Muscle layer of duodenum (tissue), 2 donors: ENCODE measurements at regions not wholly inside any gene's neighbourhood (a gene's known extent, or its start where the extent isn't known, plus 50 kb on each side); places are given as distances from the start of the nearest gene placed in this dataset.

Experiments used
- H3K27ac ChIP-seq: one replicate; pipeline ENCODE4 v1.7.0; 2013; ENCODE audit warnings: mild to moderate bottlenecking, low read length
- H3K27me3 ChIP-seq: one replicate; pipeline ENCODE4 v1.7.0; 2013; ENCODE audit warnings: low read depth, mild to moderate bottlenecking, control low read depth, low read length
- H3K36me3 ChIP-seq, 2 donors: one replicate each; pipeline ENCODE4 v1.7.0; 2013; ENCODE audit warnings: low read length in 2 of 2, control low read depth in 1 of 2, mild to moderate bottlenecking in 1 of 2; ENCODE audit not compliant: insufficient read depth in 2 of 2, control insufficient read depth in 1 of 2
- H3K4me1 ChIP-seq, 2 donors: one replicate each; pipeline ENCODE4 v1.7.0; 2013; ENCODE audit warnings: low read length in 2 of 2, mild to moderate bottlenecking in 2 of 2, control low read depth in 1 of 2, moderate library complexity in 1 of 2; ENCODE audit not compliant: insufficient read depth in 2 of 2, control insufficient read depth in 1 of 2
- H3K4me3 ChIP-seq, 2 donors: one replicate each; pipeline ENCODE4 v1.7.0; 2013; ENCODE audit warnings: low read length in 2 of 2, low read depth in 1 of 2, mild to moderate bottlenecking in 1 of 2
- H3K9me3 ChIP-seq, 2 donors: one replicate each; pipeline ENCODE4 v1.7.0; 2013; ENCODE audit warnings: low read length in 2 of 2, control low read depth in 1 of 2, mild to moderate bottlenecking in 1 of 2; ENCODE audit not compliant: control insufficient read depth in 1 of 2
- donor health status: healthy.

- Histone ChIP-seq H3K27ac (no peak overlapping the region), H3K4me3 (no peak overlapping the region), H3K36me3 (no peaks in the 10 kb centered on the region), H3K27me3 (no peaks in the 10 kb centered on the region), H3K9me3 (no peaks in the 10 kb centered on the region), H3K4me1 (peaks cover 0 to 5% of the 10 kb centered on the region in 2 donors)
These were observed 148.9 kb upstream of the PFKP start for GRCh38 chr10:2918489-2918888.

- Histone ChIP-seq H3K36me3 (no peaks in the 10 kb centered on the region), H3K27ac (no peak overlapping the region), H3K4me1 (peaks cover 0 to 8% of the 10 kb centered on the region in 2 donors), H3K4me3 (no peak overlapping the region), H3K27me3 (no peaks in the 10 kb centered on the region), H3K9me3 (no peaks in the 10 kb centered on the region)
These were observed 149.4 kb upstream of the PFKP start for GRCh38 chr10:2917926-2918325.

- Histone ChIP-seq H3K36me3 (no peaks in the 10 kb centered on the region), H3K4me1 (peaks cover 0 to 3% of the 10 kb centered on the region in 2 donors), H3K9me3 (no peaks in the 10 kb centered on the region), H3K4me3 (no peak overlapping the region), H3K27me3 (no peaks in the 10 kb centered on the region), H3K27ac (no peak overlapping the region)
These were observed 151.9 kb upstream of the PFKP start for GRCh38 chr10:2915412-2915811.

- H3K9me3 ChIP-seq, result no peaks in the 10 kb centered on the region
- no peak overlapping the region for H3K27ac ChIP-seq
- no peaks in the 10 kb centered on the region for H3K27me3 ChIP-seq
- no peak overlapping the region for H3K4me3 ChIP-seq
- H3K36me3 ChIP-seq, result no peaks in the 10 kb centered on the region
- peaks cover 0 to 3% of the 10 kb centered on the region in 2 donors for H3K4me1 ChIP-seq
These were observed 152.6 kb upstream of the PFKP start for GRCh38 chr10:2914741-2915140.

GRCh38 chr10:2913474-2913873, 153.9 kb upstream of the PFKP start:
- Histone ChIP-seq H3K27ac (no peak overlapping the region), H3K4me1 (peaks cover 0 to 3% of the 10 kb centered on the region in 2 donors), H3K27me3 (no peaks in the 10 kb centered on the region), H3K36me3 (no peaks in the 10 kb centered on the region), H3K9me3 (no peaks in the 10 kb centered on the region), H3K4me3 (no peak overlapping the region)

GRCh38 chr10:2910656-2911055, 156.7 kb upstream of the PFKP start:
- H3K27me3 ChIP-seq, result no peaks in the 10 kb centered on the region
- peaks cover 0 to 3% of the 10 kb centered on the region in 2 donors for H3K4me1 ChIP-seq
- H3K27ac ChIP-seq, result no peak overlapping the region
- H3K9me3 ChIP-seq, result no peaks in the 10 kb centered on the region
- H3K36me3 ChIP-seq, result no peaks in the 10 kb centered on the region
- no peak overlapping the region for H3K4me3 ChIP-seq

GRCh38 chr10:2909921-2910320, 157.4 kb upstream of the PFKP start:
- Histone ChIP-seq H3K27me3 (no peaks in the 10 kb centered on the region), H3K4me1 (peaks cover 0 to 3% of the 10 kb centered on the region in 2 donors), H3K4me3 (no peak overlapping the region), H3K36me3 (no peaks in the 10 kb centered on the region), H3K9me3 (no peaks in the 10 kb centered on the region), H3K27ac (no peak overlapping the region)

GRCh38 chr10:2908851-2909630, 158.3 kb upstream of the PFKP start:
- no peak overlapping the region for H3K4me3 ChIP-seq
- H3K27me3 ChIP-seq, result no peaks in the 10 kb centered on the region
- H3K36me3 ChIP-seq, result no peaks in the 10 kb centered on the region
- no peaks in the 10 kb centered on the region for H3K9me3 ChIP-seq
- H3K4me1 ChIP-seq, result peaks cover 0 to 3% of the 10 kb centered on the region in 2 donors
- no peak overlapping the region for H3K27ac ChIP-seq

GRCh38 chr10:2906974-2907373, 160.4 kb upstream of the PFKP start:
- Histone ChIP-seq H3K4me1 (no peaks in the 10 kb centered on the region), H3K4me3 (no peak overlapping the region), H3K36me3 (no peaks in the 10 kb centered on the region), H3K27ac (no peak overlapping the region), H3K9me3 (no peaks in the 10 kb centered on the region), H3K27me3 (no peaks in the 10 kb centered on the region)

GRCh38 chr10:2905851-2906250, 161.5 kb upstream of the PFKP start:
- H3K4me1 ChIP-seq, result no peaks in the 10 kb centered on the region
- H3K27ac ChIP-seq, result no peak overlapping the region
- no peak overlapping the region for H3K4me3 ChIP-seq
- H3K36me3 ChIP-seq, result no peaks in the 10 kb centered on the region
- H3K9me3 ChIP-seq, result no peaks in the 10 kb centered on the region
- H3K27me3 ChIP-seq, result no peaks in the 10 kb centered on the region

- no peaks in the 10 kb centered on the region for H3K9me3 ChIP-seq
- H3K36me3 ChIP-seq, result no peaks in the 10 kb centered on the region
These were observed 166.8 kb upstream of the PFKP start for GRCh38 chr10:2900530-2900929.

More at GRCh38 chr10:2900530-2900929, 166.8 kb upstream of the PFKP start:
- Histone ChIP-seq H3K4me1 (no peaks in the 10 kb centered on the region), H3K27me3 (no peaks in the 10 kb centered on the region), H3K27ac (no peak overlapping the region), H3K4me3 (no peak overlapping the region)
